IMR-90 (cell line): ENCODE measurements at regions not wholly inside any gene's neighbourhood (a gene's known extent, or its start where the extent isn't known, plus 50 kb on each side); places are given as distances from the start of the nearest gene placed in this dataset.

Experiments used
- ATAC-seq: fragments of 200-7000 bp; cut with Tn5 transposase; 2 replicates; pipeline ENCODE4 v1.9.1; 2020; ENCODE audit warnings: low read depth, mild to moderate bottlenecking, moderate library complexity
- BruUV-seq: library from RNA; stranded (reverse); fragments of 400-500 nt; replicated peaks from 2 replicates; lab custom pipeline; 2021; lab: Mats Ljungman, UMichigan
- CTCF ChIA-PET: fragments of 300-600 bp; formaldehyde crosslinking; extraction: SDS; loops from one replicate; lab custom pipeline; 2021; ENCODE audit warnings: antibody characterized with exemption; lab: Yijun Ruan, JAX
- POLR2A ChIA-PET: fragments of 300-600 bp; sonication (Branson Sonifier 250); formaldehyde crosslinking; loops from one replicate; lab custom pipeline; 2022; ENCODE audit warnings: antibody characterized with exemption; ENCODE audit not compliant: unreplicated experiment; lab: Charles Lee
- DNase-seq: peaks from one replicate; pipeline ENCODE4 v3.0.0; 2013
- H2AFZ ChIP-seq: replicated peaks from 2 replicates; pipeline ENCODE3; 2013; ENCODE audit warnings: low read length, mild to moderate bottlenecking; ENCODE audit not compliant: poor library complexity
- H2AK5ac ChIP-seq: 2 replicates; pipeline ENCODE4 v1.6.1; 2013; ENCODE audit warnings: low read depth, low read length, inconsistent platforms
- H2AK9ac ChIP-seq: replicated peaks from 2 replicates; pipeline ENCODE3; 2013; ENCODE audit warnings: mild to moderate bottlenecking, low read depth, low read length, moderate library complexity; ENCODE audit not compliant: poor library complexity
- H2BK120ac ChIP-seq: 2 replicates; pipeline ENCODE4 v1.6.1; 2013; ENCODE audit warnings: low read depth, low read length, inconsistent platforms
- H2BK15ac ChIP-seq: 3 replicates; pipeline ENCODE4 v1.6.1; 2013; ENCODE audit warnings: low read depth, low read length, inconsistent platforms
- H2BK20ac ChIP-seq: 2 replicates; pipeline ENCODE4 v1.6.1; 2013; ENCODE audit warnings: low read depth, mild to moderate bottlenecking, inconsistent platforms, low read length, moderate library complexity
- H2BK5ac ChIP-seq: 2 replicates; pipeline ENCODE4 v1.6.1; 2013; ENCODE audit warnings: mild to moderate bottlenecking, low read depth, low read length, inconsistent platforms; ENCODE audit not compliant: poor library complexity, severe bottlenecking
- H3K14ac ChIP-seq: replicated peaks from 2 replicates; pipeline ENCODE4 v1.6.1; 2013; ENCODE audit warnings: low read depth, low read length, inconsistent platforms
- H3K18ac ChIP-seq: 2 replicates; pipeline ENCODE4 v1.6.1; 2013; ENCODE audit warnings: low read depth, low read length, control low read depth
- H3K23ac ChIP-seq: 2 replicates; pipeline ENCODE4 v1.6.1; 2013; ENCODE audit warnings: low read depth, low read length, inconsistent platforms
- H3K27ac ChIP-seq: 2 replicates; pipeline ENCODE4 v1.5.1; 2013; ENCODE audit warnings: mild to moderate bottlenecking, control low read depth, low read length; ENCODE audit not compliant: insufficient read depth
- H3K27me3 ChIP-seq: 2 replicates; pipeline ENCODE4 v1.6.1; 2013; ENCODE audit warnings: low read length; ENCODE audit not compliant: control insufficient read depth, insufficient read depth
- H3K36me3 ChIP-seq: 2 replicates; pipeline ENCODE4 v1.6.1; 2013; ENCODE audit warnings: low read length, mixed read lengths; ENCODE audit not compliant: control insufficient read depth, insufficient read depth
- H3K4ac ChIP-seq: 2 replicates; pipeline ENCODE4 v1.6.1; 2013; ENCODE audit warnings: low read depth, low read length, inconsistent platforms
- H3K4me1 ChIP-seq: 2 replicates; pipeline ENCODE4 v1.6.1; 2013; ENCODE audit warnings: low read length, mixed read lengths; ENCODE audit not compliant: control insufficient read depth, insufficient read depth
- H3K4me2 ChIP-seq: 2 replicates; pipeline ENCODE4 v1.6.1; 2013; ENCODE audit warnings: low read depth, mild to moderate bottlenecking, control low read depth, low read length, moderate library complexity
- H3K4me3 ChIP-seq: 2 replicates; pipeline ENCODE4 v1.5.1; 2013; ENCODE audit warnings: low read depth, mild to moderate bottlenecking, control low read depth, low read length, moderate library complexity; ENCODE audit not compliant: insufficient read depth
- H3K56ac ChIP-seq: 2 replicates; pipeline ENCODE4 v1.6.1; 2013; ENCODE audit warnings: low read length, inconsistent platforms; ENCODE audit not compliant: insufficient read depth; ENCODE audit errors: extremely low read depth
- H3K79me1 ChIP-seq, 2 experiments: 2 replicates each; pipeline ENCODE4 v1.6.1; 2013; ENCODE audit warnings: low read length in 2 of 2, inconsistent platforms in 1 of 2, low read depth in 1 of 2
- H3K9ac ChIP-seq: 2 replicates; pipeline ENCODE4 v1.6.1; 2013; ENCODE audit warnings: low read depth, low read length, control low read depth
- H3K9me1 ChIP-seq: 2 replicates; pipeline ENCODE4 v1.6.1; 2013; ENCODE audit warnings: low read length, inconsistent platforms; ENCODE audit not compliant: insufficient read depth
- H3K9me3 ChIP-seq: 2 replicates; pipeline ENCODE4 v1.6.1; 2013; ENCODE audit warnings: low read length; ENCODE audit not compliant: control insufficient read depth, insufficient read depth
- H4K20me1 ChIP-seq: 2 replicates; pipeline ENCODE4 v1.6.1; 2013; ENCODE audit warnings: low read length, inconsistent platforms; ENCODE audit not compliant: insufficient read depth
- H4K5ac ChIP-seq: 2 replicates; pipeline ENCODE4 v1.6.1; 2013; ENCODE audit warnings: mild to moderate bottlenecking, low read depth, low read length, control low read depth
- H4K8ac ChIP-seq, 2 experiments: 2 replicates each; pipeline ENCODE4 v1.6.1; 2013; ENCODE audit warnings: low read depth in 2 of 2, low read length in 2 of 2, control low read depth in 1 of 2, inconsistent platforms in 1 of 2
- H4K91ac ChIP-seq: 2 replicates; pipeline ENCODE4 v1.6.1; 2013; ENCODE audit warnings: low read depth, low read length, inconsistent platforms; ENCODE audit not compliant: insufficient read depth
- CEBPB ChIP-seq: IDR thresholded peaks from 2 replicates; pipeline ENCODE4 v1.6.1; 2012; ENCODE audit warnings: low read depth, low read length, improper control_type of control experiment
- MAZ ChIP-seq: IDR thresholded peaks from 2 replicates; pipeline ENCODE4 v1.6.1; 2012; ENCODE audit warnings: low read depth, mild to moderate bottlenecking, low read length, improper control_type of control experiment, moderate library complexity, borderline replicate concordance
- RFX5 ChIP-seq: IDR thresholded peaks from 2 replicates; pipeline ENCODE4 v1.8.0; 2012; ENCODE audit warnings: low read depth, mild to moderate bottlenecking, low read length, moderate library complexity
- SMC3 ChIP-seq: fragments of 150-350 bp; IDR thresholded peaks from 2 replicates; pipeline ENCODE4 v1.6.1; 2016; ENCODE audit warnings: low read depth, mild to moderate bottlenecking, antibody characterized with exemption, low read length, moderate library complexity
- WGBS, 2 experiments: methylation state at CpG; one replicate each; pipeline versions ENCODE4 v1.1.5 to v1.1.7; 2013; ENCODE audit warnings: missing lambda C conversion rate in 2 of 2; ENCODE audit not compliant: insufficient read length in 1 of 2; ENCODE audit errors: extremely low coverage in 2 of 2; 5-methylcytosine and 5-hydroxymethylcytosine counted together
- dilution Hi-C: fragments of 300-500 bp; cut with HindIII; formaldehyde crosslinking; loops from one replicate; pipeline ENCODE4 v1.14.3; 2018; ENCODE audit warnings: low sequenced_read_pairs; ENCODE audit not compliant: unreplicated experiment
- in situ Hi-C: fragments of 300-500 bp; cut with MboI; formaldehyde crosslinking; loops from 3 replicates; pipeline ENCODE4 v1.14.3; 2019; ENCODE audit warnings: low sequenced_read_pairs, inconsistent platforms, mixed read lengths
- intact Hi-C: fragments of 100-400 bp; cut with micrococcal nuclease; formaldehyde crosslinking; loops from 2 replicates; pipeline ENCODE4 v1.10.0; 2022

DNA sequence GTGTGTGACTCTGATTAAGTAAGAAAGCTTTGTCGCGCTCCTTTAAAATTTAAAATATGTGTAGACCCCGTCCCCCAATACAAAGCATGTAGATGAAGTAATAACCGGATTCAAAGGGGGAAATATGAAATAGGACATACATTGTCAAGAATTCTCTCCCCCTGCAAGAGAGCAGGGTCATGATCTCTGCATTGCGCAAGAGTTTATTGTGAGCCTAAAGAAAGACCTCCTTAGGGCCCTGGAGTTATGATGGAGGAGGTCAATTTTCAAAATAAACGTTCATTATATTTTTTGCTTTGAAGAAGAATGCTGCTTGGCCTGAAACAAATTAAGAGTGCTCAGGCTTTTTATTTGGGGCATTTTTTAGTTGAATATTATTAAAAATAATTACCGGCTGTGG is 235.0 kb downstream of the SHOX2 start:
- intact Hi-C loops (no loop called here), dilution Hi-C loops (no loop called here)
- no CpG with 5 or more reads among the region's 7 CpGs for WGBS, 2 experiments

More for the DNA sequence above, 235.0 kb downstream of the SHOX2 start:
- in situ Hi-C loops = no loop called here
- Histone ChIP-seq H3K14ac (no peak overlapping the region), H2BK120ac (no peak overlapping the region), H3K4me3 (no peak overlapping the region), H2BK15ac (no peak overlapping the region), H2BK5ac (no peak overlapping the region), H3K79me1 (no peaks in the 10 kb centered on the region), H2AFZ (no peak overlapping the region), H2AK9ac (no peak overlapping the region), H3K4ac (no peak overlapping the region), H3K9me3 (no peaks in the 10 kb centered on the region), H3K9me1 (no peaks in the 10 kb centered on the region), H4K20me1 (no peaks in the 10 kb centered on the region), H2AK5ac (no peak overlapping the region), H3K4me2 (no peak overlapping the region), H3K56ac (no peak overlapping the region), H3K23ac (no peak overlapping the region), H3K18ac (no peak overlapping the region), H4K8ac (no peak overlapping the region), H4K5ac (no peak overlapping the region), H4K91ac (no peak overlapping the region), H3K36me3 (no peaks in the 10 kb centered on the region), H3K27me3 (no peaks in the 10 kb centered on the region; the same call in 1 of the 2 replicates), H3K4me1 (no peaks in the 10 kb centered on the region), H3K9ac (no peak overlapping the region), H2BK20ac (no peak overlapping the region), H3K27ac (no peak overlapping the region)
- no peak for ATAC-seq
- BruUV-seq = no TSS peak
- CTCF ChIA-PET = no interaction called here
- no peak for DNase-seq
- POLR2A ChIA-PET = no interaction called here
- TF ChIP-seq SMC3 = no peak
- peak; percentile 89 for TF ChIP-seq CEBPB
- no peak for TF ChIP-seq MAZ
- TF ChIP-seq RFX5 = no peak
